Midbrain (tissue), 1 donor: ENCODE measurements at regions not wholly inside any gene's neighbourhood (a gene's known extent, or its start where the extent isn't known, plus 50 kb on each side); places are given as distances from the start of the nearest gene placed in this dataset.
A peak's percentile ranks its signal among the peaks of the same experiment; 100 is the strongest.
"Not testable (repeated sequence)": the region's sequence is repeated elsewhere in the genome, so short reads cannot be mapped to it uniquely, and the experiment has no call there.

ENCODE experiments used
- DNase-seq: peaks from one replicate; lab custom pipeline; 2025; lab: John Stamatoyannopoulos, UW

GRCh38 chr2:65788556-65788955 lies 356.2 kb upstream of the SPRED2 start:
- no peak for DNase-seq

GRCh38 chr2:65786765-65787164 lies 354.4 kb upstream of the SPRED2 start:
- DNase-seq = no peak

GRCh38 chr2:65786007-65786717 lies 353.8 kb upstream of the SPRED2 start:
- no peak for DNase-seq

GRCh38 chr2:65782996-65783650 lies 350.7 kb upstream of the SPRED2 start:
- DNase-seq = no peak

GRCh38 chr2:65782186-65782585 lies 349.8 kb upstream of the SPRED2 start:
- DNase-seq = no peak

- no peak for DNase-seq
Measured at GRCh38 chr2:65781756-65782155, 349.4 kb upstream of the SPRED2 start.

- no peak for DNase-seq
Measured at GRCh38 chr2:65779021-65779420, 346.6 kb upstream of the SPRED2 start.

- DNase-seq = no peak
Measured at GRCh38 chr2:65778137-65778536, 345.7 kb upstream of the SPRED2 start.

- no peak for DNase-seq
Measured at GRCh38 chr2:65775839-65776238, 343.4 kb upstream of the SPRED2 start.

GRCh38 chr2:65767946-65768345 lies 335.5 kb upstream of the SPRED2 start:
- no peak for DNase-seq

GRCh38 chr2:65766768-65767267 lies 334.4 kb upstream of the SPRED2 start:
- no peak for DNase-seq

- no peak for DNase-seq
Measured at GRCh38 chr2:65765376-65765775, 333.0 kb upstream of the SPRED2 start.

- DNase-seq = no peak
Measured at GRCh38 chr2:65762068-65762467, 329.7 kb upstream of the SPRED2 start.

- no peak for DNase-seq
Measured at GRCh38 chr2:65754219-65754618, 321.8 kb upstream of the SPRED2 start.

GRCh38 chr2:65751408-65751807 lies 319.0 kb upstream of the SPRED2 start:
- DNase-seq = no peak

GRCh38 chr2:65749545-65749944 lies 317.1 kb upstream of the SPRED2 start:
- DNase-seq = no peak

- not testable (repeated sequence) for DNase-seq
Measured at GRCh38 chr2:65747875-65748274, 315.5 kb upstream of the SPRED2 start.

- peak; percentile 3 for DNase-seq
Measured at GRCh38 chr2:65746931-65747675, 314.7 kb upstream of the SPRED2 start.

- DNase-seq = no peak
Measured at GRCh38 chr2:65744477-65745200, 312.2 kb upstream of the SPRED2 start.

- DNase-seq = no peak
Measured at GRCh38 chr2:65742977-65743376, 310.6 kb upstream of the SPRED2 start.

- DNase-seq = no peak
Measured at GRCh38 chr2:65739927-65740326, 307.5 kb upstream of the SPRED2 start.

GRCh38 chr2:65737452-65738011 lies 305.1 kb upstream of the SPRED2 start:
- DNase-seq = no peak
